Sigmoid colon (tissue), 4 donors: ENCODE measurements at regions not wholly inside any gene's neighbourhood (a gene's known extent, or its start where the extent isn't known, plus 50 kb on each side); places are given as distances from the start of the nearest gene placed in this dataset.

Experiments used
- EP300 ChIP-seq, 4 donors: sonication (generic); formaldehyde crosslinking; IDR thresholded peaks; one replicate each; pipeline ENCODE4 v1.6.1; 2017; ENCODE audit warnings: antibody characterized with exemption in 4 of 4
- POLR2A ChIP-seq, 2 donors: fragments of 450-650 bp; IDR thresholded peaks; one replicate each; pipeline ENCODE4 v1.6.1; 2016; ENCODE audit warnings: antibody characterized with exemption in 2 of 2, mild to moderate bottlenecking in 2 of 2, moderate library complexity in 2 of 2
- POLR2AphosphoS5 ChIP-seq, 4 donors: sonication (generic); formaldehyde crosslinking; IDR thresholded peaks; one replicate each; pipeline ENCODE4 v1.6.1; 2017; ENCODE audit warnings: antibody characterized with exemption in 4 of 4
- TF ChIP-seq, protein P1 (sequence below), 4 experiments: fragments of 450-650 bp in 3 of 4; fragments of 200-600 bp in 1 of 4; IDR thresholded peaks; one replicate each; pipeline ENCODE4 v1.5.1; 2016 to 2019; ENCODE audit warnings: antibody characterized with exemption in 4 of 4, mild to moderate bottlenecking in 3 of 4, moderate library complexity in 2 of 4

GRCh38 chr16:16909126-16909525 is 530.2 kb downstream of the NPIPA7 start:
- TF ChIP-seq POLR2AphosphoS5 (IDR thresholded peaks at IDR 0.05) (no peak), POLR2A (IDR thresholded peaks at IDR 0.05) (no peak), EP300 (IDR thresholded peaks at IDR 0.05) (no peak)
- TF ChIP-seq, protein P1, sequence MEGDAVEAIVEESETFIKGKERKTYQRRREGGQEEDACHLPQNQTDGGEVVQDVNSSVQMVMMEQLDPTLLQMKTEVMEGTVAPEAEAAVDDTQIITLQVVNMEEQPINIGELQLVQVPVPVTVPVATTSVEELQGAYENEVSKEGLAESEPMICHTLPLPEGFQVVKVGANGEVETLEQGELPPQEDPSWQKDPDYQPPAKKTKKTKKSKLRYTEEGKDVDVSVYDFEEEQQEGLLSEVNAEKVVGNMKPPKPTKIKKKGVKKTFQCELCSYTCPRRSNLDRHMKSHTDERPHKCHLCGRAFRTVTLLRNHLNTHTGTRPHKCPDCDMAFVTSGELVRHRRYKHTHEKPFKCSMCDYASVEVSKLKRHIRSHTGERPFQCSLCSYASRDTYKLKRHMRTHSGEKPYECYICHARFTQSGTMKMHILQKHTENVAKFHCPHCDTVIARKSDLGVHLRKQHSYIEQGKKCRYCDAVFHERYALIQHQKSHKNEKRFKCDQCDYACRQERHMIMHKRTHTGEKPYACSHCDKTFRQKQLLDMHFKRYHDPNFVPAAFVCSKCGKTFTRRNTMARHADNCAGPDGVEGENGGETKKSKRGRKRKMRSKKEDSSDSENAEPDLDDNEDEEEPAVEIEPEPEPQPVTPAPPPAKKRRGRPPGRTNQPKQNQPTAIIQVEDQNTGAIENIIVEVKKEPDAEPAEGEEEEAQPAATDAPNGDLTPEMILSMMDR (IDR thresholded peaks at IDR 0.05), result no peak
